NB4 (cell line): ENCODE measurements at regions not wholly inside any gene's neighbourhood (a gene's known extent, or its start where the extent isn't known, plus 50 kb on each side); places are given as distances from the start of the nearest gene placed in this dataset.

Source experiments
- DNase-seq: peaks from one replicate; pipeline ENCODE4 v3.0.0; 2010; ENCODE audit warnings: low read depth
- H3K4me3 ChIP-seq: one replicate; pipeline ENCODE4 v1.5.1; 2011; ENCODE audit warnings: mild to moderate bottlenecking, low read depth, low read length, moderate library complexity
- CTCF ChIP-seq: IDR thresholded peaks from one replicate; pipeline ENCODE4 v1.5.1; 2012; ENCODE audit warnings: low read depth, low read length
- MAX ChIP-seq: IDR thresholded peaks from 2 replicates; pipeline ENCODE4 v1.6.1; 2011; ENCODE audit warnings: low read depth, low read length
- MYC ChIP-seq: IDR thresholded peaks from 2 replicates; pipeline ENCODE4 v1.6.1; 2011; ENCODE audit warnings: low read depth, low read length
- POLR2A ChIP-seq: IDR thresholded peaks from 2 replicates; pipeline ENCODE4 v1.6.1; 2011; ENCODE audit warnings: mild to moderate bottlenecking; ENCODE audit not compliant: insufficient read length; ENCODE audit errors: extremely low read depth

DNA sequence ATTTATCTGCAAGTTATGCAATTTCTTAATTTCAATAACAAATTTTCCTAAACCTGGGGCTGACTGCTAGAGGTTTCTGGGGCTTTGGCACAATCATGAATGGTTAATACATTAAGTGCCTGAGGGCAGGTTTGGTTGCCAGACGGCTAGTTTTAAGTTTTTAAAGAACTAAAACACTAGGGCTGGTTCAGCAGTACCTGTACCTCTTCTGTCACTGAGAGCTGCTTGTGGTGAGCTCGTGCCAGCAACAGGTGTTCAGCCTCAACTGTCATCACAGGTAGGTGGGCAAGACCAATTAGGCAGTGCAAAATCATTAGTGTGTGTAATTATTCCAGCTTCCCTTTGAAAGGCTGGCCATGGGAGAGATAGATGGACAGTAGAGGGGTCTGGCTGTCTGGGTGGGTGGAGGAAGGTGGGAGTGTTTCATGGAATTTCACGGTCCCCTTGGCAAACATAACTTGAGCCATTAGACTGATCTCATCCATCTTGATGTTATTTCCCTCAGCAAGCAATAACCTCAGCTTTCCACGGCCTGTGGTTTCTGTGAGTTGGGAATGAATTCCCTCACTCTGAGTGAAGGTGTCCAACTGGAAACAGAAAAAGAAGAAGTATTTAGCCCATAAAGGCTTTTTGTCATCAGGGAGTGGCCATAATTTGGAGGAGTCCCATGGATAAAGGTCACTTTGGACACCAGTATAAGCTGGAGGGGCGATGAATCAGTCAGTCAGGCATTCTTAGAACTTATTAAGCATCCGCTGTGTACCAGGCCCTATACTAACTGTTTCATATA, 114.8 kb downstream of the SNX19 start:
- DNase-seq, result no peak
- no peak for TF ChIP-seq CTCF
- no peak for TF ChIP-seq MAX
- H3K4me3 ChIP-seq, result no peak overlapping the region

DNA sequence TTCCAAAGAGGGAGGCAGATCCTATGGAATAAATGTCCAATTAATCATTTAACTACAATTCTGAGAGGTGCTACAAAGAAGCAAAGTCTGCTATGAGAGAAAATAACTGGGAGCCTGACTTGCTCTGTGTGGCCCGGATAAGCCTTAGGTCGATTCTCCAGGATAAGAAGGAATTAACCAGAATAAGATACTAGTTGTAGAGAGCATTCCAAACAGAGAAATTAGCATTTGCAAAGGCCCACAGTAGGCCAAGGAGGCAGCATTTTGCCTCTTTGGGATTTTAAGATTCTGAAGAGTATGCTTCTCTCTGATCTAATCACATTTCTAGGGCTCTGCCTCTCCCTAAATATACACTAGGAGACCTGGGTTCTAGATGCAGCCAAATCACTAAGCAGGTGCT, 113.7 kb downstream of the SNX19 start:
- DNase-seq, result no peak
- H3K4me3 ChIP-seq, result no peak overlapping the region
- no peak for TF ChIP-seq CTCF
- TF ChIP-seq MYC, result no peak
- TF ChIP-seq POLR2A, result no peak
- TF ChIP-seq MAX, result no peak

GRCh38 chr11:130804306-130805076, 111.8 kb downstream of the SNX19 start:
- no peak overlapping the region for H3K4me3 ChIP-seq
- no peak for TF ChIP-seq MAX
- TF ChIP-seq MYC, result no peak
- TF ChIP-seq POLR2A, result no peak
- no peak for TF ChIP-seq CTCF
- no peak for DNase-seq

- DNase-seq, result no peak
- TF ChIP-seq CTCF (no peak), MYC (no peak), POLR2A (no peak), MAX (no peak)
- no peak overlapping the region for H3K4me3 ChIP-seq
Observed at GRCh38 chr11:130806746-130807145, 109.5 kb downstream of the SNX19 start.

GRCh38 chr11:130808541-130808940, 107.7 kb downstream of the SNX19 start:
- TF ChIP-seq POLR2A (no peak), CTCF (no peak), MAX (no peak), MYC (no peak)
- H3K4me3 ChIP-seq, result no peak overlapping the region
- no peak for DNase-seq
